ENCODE measurements at regions not wholly inside any gene's neighbourhood (a gene's known extent, or its start where the extent isn't known, plus 50 kb on each side); places are given as distances from the start of the nearest gene placed in this dataset.

GRCh38 chr2:240341064-240341463 is 94.4 kb upstream of the GPC1 start:
- no peak for DNase-seq (ENCODE audit: low read depth, low spot score)

- DNase-seq (ENCODE audit: low read depth, low spot score), result no peak
These were observed 91.9 kb upstream of the GPC1 start for GRCh38 chr2:240343548-240343947.

GRCh38 chr2:240344904-240345303 is 90.6 kb upstream of the GPC1 start:
- DNase-seq (ENCODE audit: low read depth, low spot score), result no peak

- no peak for DNase-seq (ENCODE audit: low read depth, low spot score)
These were observed 89.3 kb upstream of the GPC1 start for GRCh38 chr2:240346015-240346752.

- no peak for DNase-seq (ENCODE audit: low read depth, low spot score)
These were observed 88.6 kb upstream of the GPC1 start for GRCh38 chr2:240346753-240347372.

GRCh38 chr2:240347373-240347940 is 88.0 kb upstream of the GPC1 start:
- no peak for DNase-seq (ENCODE audit: low read depth, low spot score)

- no peak for DNase-seq (ENCODE audit: low read depth, low spot score)
These were observed 87.4 kb upstream of the GPC1 start for GRCh38 chr2:240347949-240348500.

- no peak for DNase-seq (ENCODE audit: low read depth, low spot score)
These were observed 86.9 kb upstream of the GPC1 start for GRCh38 chr2:240348522-240348921.

- DNase-seq (ENCODE audit: low read depth, low spot score), result no peak
These were observed 86.1 kb upstream of the GPC1 start for GRCh38 chr2:240349133-240350005.

- no peak for DNase-seq (ENCODE audit: low read depth, low spot score)
These were observed 85.5 kb upstream of the GPC1 start for GRCh38 chr2:240350006-240350355.

GRCh38 chr2:240350696-240351087 is 84.8 kb upstream of the GPC1 start:
- no peak for DNase-seq (ENCODE audit: low read depth, low spot score)

GRCh38 chr2:240351088-240351741 is 84.2 kb upstream of the GPC1 start:
- DNase-seq (ENCODE audit: low read depth, low spot score), result no peak

GRCh38 chr2:240351826-240352426 is 83.5 kb upstream of the GPC1 start:
- DNase-seq (ENCODE audit: low read depth, low spot score), result no peak

- DNase-seq (ENCODE audit: low read depth, low spot score), result no peak
These were observed 82.2 kb upstream of the GPC1 start for GRCh38 chr2:240353086-240353798.

- no peak for DNase-seq (ENCODE audit: low read depth, low spot score)
These were observed 81.5 kb upstream of the GPC1 start for GRCh38 chr2:240353944-240354343.

- no peak for DNase-seq (ENCODE audit: low read depth, low spot score)
These were observed 80.2 kb upstream of the GPC1 start for GRCh38 chr2:240355001-240355891.

GRCh38 chr2:240355962-240356361 is 79.5 kb upstream of the GPC1 start:
- no peak for DNase-seq (ENCODE audit: low read depth, low spot score)

- DNase-seq (ENCODE audit: low read depth, low spot score), result no peak
These were observed 78.5 kb upstream of the GPC1 start for GRCh38 chr2:240356700-240357640.
